AG09319 (cell line): ENCODE measurements at regions not wholly inside any gene's neighbourhood (a gene's known extent, or its start where the extent isn't known, plus 50 kb on each side); places are given as distances from the start of the nearest gene placed in this dataset.

ENCODE experiments used
- DNase-seq: peaks from one replicate; pipeline ENCODE4 v3.0.0-alpha.2; 2010; ENCODE audit warnings: low read depth; ENCODE audit errors: extremely low read depth
- TF ChIP-seq, protein P1 (sequence below): IDR thresholded peaks from 2 replicates; pipeline ENCODE4 v1.5.1; 2011; ENCODE audit warnings: low read depth, mild to moderate bottlenecking, inconsistent platforms, low read length, moderate library complexity

DNA sequence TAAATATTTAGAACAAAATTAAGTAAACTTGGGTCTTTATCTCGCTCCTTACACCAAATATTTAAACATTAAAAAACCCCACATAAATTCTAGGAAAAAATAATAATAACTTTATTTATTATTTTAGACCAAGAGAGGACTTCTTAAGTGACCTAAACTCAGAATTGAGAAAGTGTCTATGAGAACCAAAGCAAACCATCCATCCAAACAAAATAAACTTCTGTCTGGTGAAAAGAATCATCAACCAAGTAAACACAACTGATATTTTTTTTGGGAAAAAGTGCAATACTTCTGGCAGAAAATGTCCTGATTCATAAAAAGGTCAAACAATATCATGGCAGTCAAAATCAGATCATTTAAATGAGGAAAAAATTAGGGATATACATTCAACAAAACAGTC lies 533.0 kb downstream of the SPRY1 start:
- TF ChIP-seq, protein P1, sequence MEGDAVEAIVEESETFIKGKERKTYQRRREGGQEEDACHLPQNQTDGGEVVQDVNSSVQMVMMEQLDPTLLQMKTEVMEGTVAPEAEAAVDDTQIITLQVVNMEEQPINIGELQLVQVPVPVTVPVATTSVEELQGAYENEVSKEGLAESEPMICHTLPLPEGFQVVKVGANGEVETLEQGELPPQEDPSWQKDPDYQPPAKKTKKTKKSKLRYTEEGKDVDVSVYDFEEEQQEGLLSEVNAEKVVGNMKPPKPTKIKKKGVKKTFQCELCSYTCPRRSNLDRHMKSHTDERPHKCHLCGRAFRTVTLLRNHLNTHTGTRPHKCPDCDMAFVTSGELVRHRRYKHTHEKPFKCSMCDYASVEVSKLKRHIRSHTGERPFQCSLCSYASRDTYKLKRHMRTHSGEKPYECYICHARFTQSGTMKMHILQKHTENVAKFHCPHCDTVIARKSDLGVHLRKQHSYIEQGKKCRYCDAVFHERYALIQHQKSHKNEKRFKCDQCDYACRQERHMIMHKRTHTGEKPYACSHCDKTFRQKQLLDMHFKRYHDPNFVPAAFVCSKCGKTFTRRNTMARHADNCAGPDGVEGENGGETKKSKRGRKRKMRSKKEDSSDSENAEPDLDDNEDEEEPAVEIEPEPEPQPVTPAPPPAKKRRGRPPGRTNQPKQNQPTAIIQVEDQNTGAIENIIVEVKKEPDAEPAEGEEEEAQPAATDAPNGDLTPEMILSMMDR = no peak
- no peak for DNase-seq

DNA sequence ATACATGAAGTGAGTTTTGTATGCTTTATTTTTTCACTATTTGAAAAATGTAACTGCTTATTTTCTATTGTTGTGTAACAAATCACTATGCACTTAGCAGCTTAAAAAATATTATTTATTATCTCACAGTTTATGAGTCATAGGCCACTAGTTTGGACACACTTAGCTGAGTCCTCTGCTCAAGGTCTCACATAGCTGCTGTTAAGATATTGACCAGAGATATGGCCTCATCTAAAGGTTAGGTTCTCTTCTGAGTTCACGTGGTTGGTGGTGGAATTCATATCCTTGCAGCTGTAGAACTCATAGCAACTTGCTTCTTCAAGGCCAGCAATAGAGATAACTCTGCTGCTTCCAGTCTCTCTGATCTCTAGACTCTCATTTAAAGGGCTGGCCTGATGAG lies 534.4 kb downstream of the SPRY1 start:
- TF ChIP-seq, protein P1 = no peak
- no peak for DNase-seq

DNA sequence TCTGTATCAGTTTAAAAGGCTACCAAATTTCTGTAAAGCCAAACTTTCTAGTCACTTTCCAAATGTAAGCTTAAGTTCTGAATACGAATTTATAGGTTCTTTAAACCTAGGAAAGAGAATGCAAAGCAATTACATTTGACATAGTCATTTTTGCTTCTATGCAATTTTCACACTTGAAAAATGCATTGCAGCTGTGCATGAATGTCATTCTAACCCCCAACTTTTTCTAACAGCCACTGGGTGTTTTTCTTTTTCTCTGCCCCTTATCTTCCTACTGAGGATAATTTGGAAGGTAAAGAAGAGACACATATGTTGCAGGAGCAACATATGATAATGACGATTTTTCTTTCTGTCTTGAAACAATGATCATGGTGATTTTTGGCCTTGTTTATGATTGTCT lies 537.5 kb downstream of the SPRY1 start:
- TF ChIP-seq, protein P1 = no peak
- DNase-seq = no peak

DNA sequence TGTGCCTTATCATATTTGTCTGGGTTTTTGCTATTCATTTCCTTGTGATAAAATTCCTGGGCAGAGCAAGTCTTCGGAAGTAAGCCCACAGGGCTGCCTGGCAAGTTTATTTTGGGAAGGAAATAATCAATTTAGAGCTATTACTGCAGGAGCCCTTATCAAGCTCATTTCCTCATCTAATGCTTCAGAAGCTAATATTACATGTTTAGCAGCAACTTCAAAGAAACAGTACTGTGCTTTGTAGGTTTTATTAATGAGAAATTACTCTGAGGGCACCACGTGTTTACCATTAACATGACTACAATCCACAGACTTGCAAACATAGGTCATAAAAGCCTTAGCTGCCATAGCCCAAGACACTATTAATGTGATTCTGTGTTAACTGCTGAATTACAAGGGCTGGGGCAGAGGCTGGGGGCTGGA lies 540.0 kb downstream of the SPRY1 start:
- TF ChIP-seq, protein P1 = no peak
- DNase-seq = no peak

DNA sequence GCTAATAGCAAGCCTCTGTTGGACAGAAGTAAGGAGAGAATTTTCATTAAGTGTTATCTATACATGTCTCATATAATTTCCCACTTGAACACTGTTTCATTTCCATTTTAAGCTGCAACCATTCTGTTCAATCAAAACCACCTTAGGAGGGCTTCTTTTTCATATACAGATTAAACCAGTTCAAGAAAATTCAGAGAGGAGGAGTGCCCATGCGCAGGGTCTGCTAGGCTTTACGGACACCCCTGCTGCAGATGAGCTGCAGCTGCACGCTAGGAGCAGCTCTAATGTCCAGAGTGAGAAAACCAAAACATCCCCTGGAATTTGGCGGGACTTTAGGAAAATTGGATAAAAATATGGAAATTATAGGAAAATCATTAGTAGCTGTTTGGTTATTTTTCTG lies 541.0 kb downstream of the SPRY1 start:
- no peak for DNase-seq
- TF ChIP-seq, protein P1 = no peak

DNA sequence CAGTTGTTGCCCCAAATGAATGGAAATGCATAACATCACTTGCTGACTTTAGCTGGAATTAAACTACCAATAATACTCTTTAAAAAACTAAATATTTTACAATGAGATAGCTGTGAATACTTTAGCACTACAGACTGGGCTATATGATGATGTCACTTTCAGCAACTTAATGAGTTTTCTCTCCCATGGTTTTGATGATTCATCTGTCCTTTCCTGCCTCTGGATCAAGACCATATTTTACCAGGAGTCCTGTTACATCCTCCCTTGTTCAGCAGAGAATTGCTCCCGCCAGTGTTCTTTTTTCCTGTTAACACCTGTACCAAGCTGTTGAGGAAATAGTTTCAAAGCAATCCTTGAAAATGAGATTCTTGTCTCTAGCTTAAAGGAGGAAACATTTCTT lies 543.0 kb downstream of the SPRY1 start:
- no peak for DNase-seq
- TF ChIP-seq, protein P1 = no peak

DNA sequence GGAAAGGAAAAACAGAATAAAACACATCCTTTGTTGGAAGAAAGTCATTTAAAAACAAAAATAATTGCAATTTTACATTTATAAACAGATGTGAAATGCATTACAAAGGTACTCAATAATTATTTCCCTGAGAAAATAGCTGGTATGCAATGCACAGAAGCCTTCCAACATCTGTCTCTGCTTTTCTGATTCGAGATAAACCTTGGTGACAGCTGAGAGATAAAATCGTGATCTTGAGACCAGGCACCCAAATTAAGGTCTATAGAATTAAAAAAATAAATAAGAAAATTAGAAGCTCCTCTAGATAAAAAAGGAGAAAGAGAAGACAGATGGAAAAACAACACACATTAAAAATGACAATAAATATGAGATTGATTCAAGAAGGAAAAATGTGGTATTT lies 544.0 kb downstream of the SPRY1 start:
- DNase-seq = no peak
- TF ChIP-seq, protein P1 = no peak
